Bronchial epithelial cell (primary cell): ENCODE measurements at regions not wholly inside any gene's neighbourhood (a gene's known extent, or its start where the extent isn't known, plus 50 kb on each side); places are given as distances from the start of the nearest gene placed in this dataset.

Source experiments
- DNase-seq: peaks from one replicate; pipeline ENCODE4 v3.0.0-alpha.2; 2010; ENCODE audit warnings: low read depth
- FAIRE-seq: peaks from 2 replicates; lab custom pipeline; 2011; peaks lifted over from hg19 to GRCh38; lab: Jason Lieb, UNC
- H3K27me3 ChIP-seq: 2 replicates; pipeline ENCODE4 v1.5.1; 2011; ENCODE audit warnings: low read length; ENCODE audit not compliant: control insufficient read depth, insufficient read depth
- H3K36me3 ChIP-seq: 2 replicates; pipeline ENCODE4 v1.5.1; 2011; ENCODE audit warnings: low read length; ENCODE audit not compliant: control insufficient read depth, insufficient read depth
- H3K4me3 ChIP-seq: 2 replicates; pipeline ENCODE4 v1.5.1; 2011; ENCODE audit warnings: mild to moderate bottlenecking, low read depth, low read length, control low read depth
- CTCF ChIP-seq: IDR thresholded peaks from 2 replicates; pipeline ENCODE4 v1.5.1; 2011; ENCODE audit warnings: mild to moderate bottlenecking, moderate library complexity, low read length, control low read depth, inconsistent platforms; ENCODE audit not compliant: insufficient read depth, severe bottlenecking

GRCh38 chr6:19269341-19269898 lies 567.8 kb upstream of the ID4 start:
- FAIRE-seq (no peak), DNase-seq (no peak)
- Histone ChIP-seq H3K27me3 (no peaks in the 10 kb centered on the region), H3K4me3 (no peak overlapping the region), H3K36me3 (no peaks in the 10 kb centered on the region)
- TF ChIP-seq CTCF, result no peak

- TF ChIP-seq CTCF, result no peak
- FAIRE-seq (no peak), DNase-seq (no peak)
- Histone ChIP-seq H3K36me3 (no peaks in the 10 kb centered on the region), H3K27me3 (no peaks in the 10 kb centered on the region), H3K4me3 (no peak overlapping the region)
Observed at GRCh38 chr6:19270616-19271015, 566.6 kb upstream of the ID4 start.

- H3K4me3 ChIP-seq, result no peak overlapping the region
- TF ChIP-seq CTCF, result no peak
- no peaks in the 10 kb centered on the region for H3K36me3 ChIP-seq
- no peaks in the 10 kb centered on the region for H3K27me3 ChIP-seq
- peak; percentile 41 for DNase-seq
- no peak for FAIRE-seq
Observed at GRCh38 chr6:19279273-19279684, 557.9 kb upstream of the ID4 start.

GRCh38 chr6:19287928-19288327 lies 549.2 kb upstream of the ID4 start:
- no peaks in the 10 kb centered on the region for H3K27me3 ChIP-seq
- no peaks in the 10 kb centered on the region for H3K36me3 ChIP-seq
- DNase-seq, result no peak
- no peak for TF ChIP-seq CTCF
- FAIRE-seq, result no peak
- no peak overlapping the region for H3K4me3 ChIP-seq

- FAIRE-seq (no peak), DNase-seq (peak; percentile 73)
- TF ChIP-seq CTCF, result no peak
- H3K36me3 ChIP-seq, result no peaks in the 10 kb centered on the region
- H3K4me3 ChIP-seq, result no peak overlapping the region
- no peaks in the 10 kb centered on the region for H3K27me3 ChIP-seq
Observed at GRCh38 chr6:19289457-19289856, 547.7 kb upstream of the ID4 start.

GRCh38 chr6:19297880-19298279 lies 539.3 kb upstream of the ID4 start:
- Histone ChIP-seq H3K4me3 (no peak overlapping the region), H3K27me3 (no peaks in the 10 kb centered on the region), H3K36me3 (no peaks in the 10 kb centered on the region)
- peak; percentile 96 for DNase-seq
- FAIRE-seq, result no peak
- no peak for TF ChIP-seq CTCF
